Activated T-helper 17 cell treated with anti-CD3 and anti-CD28 coated beads, Interleukin-2, amount 50 U/mL, for 72 hours (primary cell): ENCODE measurements at regions not wholly inside any gene's neighbourhood (a gene's known extent, or its start where the extent isn't known, plus 50 kb on each side); places are given as distances from the start of the nearest gene placed in this dataset.

Experiments
- ATAC-seq: fragments of 150-1000 bp; cut with Tn5 transposase; replicated peaks from 2 replicates; pipeline ENCODE4 v1.10.0; 2021; ENCODE audit warnings: mild to moderate bottlenecking, moderate library complexity
- H3K27ac Mint-ChIP-seq: one replicate; pipeline ENCODE4 v1.8.0; 2022; ENCODE audit warnings: mixed read lengths
- H3K27me3 Mint-ChIP-seq: one replicate; pipeline ENCODE4 v1.8.0; 2022; ENCODE audit warnings: mixed read lengths
- H3K36me3 Mint-ChIP-seq: one replicate; pipeline ENCODE4 v1.8.0; 2022; ENCODE audit warnings: low read depth, mild to moderate bottlenecking, mixed read lengths
- H3K4me1 Mint-ChIP-seq: one replicate; pipeline ENCODE4 v1.8.0; 2022; ENCODE audit warnings: mixed read lengths
- H3K4me3 Mint-ChIP-seq: one replicate; pipeline ENCODE4 v1.8.0; 2022; ENCODE audit warnings: mild to moderate bottlenecking, mixed read lengths
- H3K9me3 Mint-ChIP-seq: one replicate; pipeline ENCODE4 v1.8.0; 2022; ENCODE audit warnings: mixed read lengths

DNA sequence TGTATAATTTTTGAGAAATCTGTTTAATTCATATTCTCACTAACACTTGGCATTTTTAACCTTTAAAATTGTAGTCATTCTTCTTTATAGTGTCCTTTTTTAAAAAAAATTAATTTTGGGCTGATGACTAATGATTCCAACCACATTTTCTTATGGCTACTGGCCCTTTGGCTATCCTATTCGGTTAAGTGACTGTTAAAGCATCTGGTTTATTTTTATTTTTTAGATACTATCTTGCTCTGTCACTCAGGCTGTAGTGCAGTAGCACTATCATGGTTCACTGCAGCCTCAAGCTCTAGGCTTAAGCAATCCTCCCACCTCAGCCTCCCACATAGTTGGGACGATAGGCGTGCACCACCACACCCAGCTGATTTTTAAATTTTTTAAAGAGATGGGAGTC lies 723.2 kb upstream of the CXADR start:
- Mint-ChIP-seq H3K27me3 (no peaks in the 10 kb centered on the region), H3K4me3 (no peak overlapping the region), H3K36me3 (no peaks in the 10 kb centered on the region), H3K9me3 (peaks cover 7% of the 10 kb centered on the region), H3K4me1 (no peaks in the 10 kb centered on the region), H3K27ac (no peak overlapping the region)
- no peak for ATAC-seq

DNA sequence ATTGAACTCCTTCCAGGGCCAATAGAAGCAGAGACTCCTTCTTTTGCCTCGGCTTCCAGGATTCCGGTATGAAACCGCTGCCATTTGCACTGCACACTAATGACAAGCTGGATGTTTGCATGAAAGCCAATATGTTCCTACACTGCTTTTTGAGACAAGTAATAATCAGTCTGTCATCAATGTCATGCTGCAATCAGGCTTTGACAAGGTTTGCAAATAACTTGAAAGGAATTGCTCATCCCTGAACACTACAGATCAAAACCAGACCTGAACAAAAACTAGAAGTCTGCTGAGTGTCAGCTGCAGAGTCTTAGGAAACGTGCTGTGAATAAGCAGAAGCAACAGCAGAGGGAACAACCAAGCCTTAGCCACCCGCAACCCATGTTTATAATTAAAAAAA lies 720.7 kb upstream of the CXADR start:
- Mint-ChIP-seq H3K4me1 (no peaks in the 10 kb centered on the region), H3K27me3 (no peaks in the 10 kb centered on the region), H3K9me3 (peaks cover 3% of the 10 kb centered on the region), H3K4me3 (no peak overlapping the region), H3K36me3 (no peaks in the 10 kb centered on the region), H3K27ac (no peak overlapping the region)
- no peak for ATAC-seq

- H3K27me3 Mint-ChIP-seq = no peaks in the 10 kb centered on the region
- H3K9me3 Mint-ChIP-seq = peaks cover 3% of the 10 kb centered on the region
- no peak for ATAC-seq
- H3K36me3 Mint-ChIP-seq = no peaks in the 10 kb centered on the region
- H3K4me3 Mint-ChIP-seq = no peak overlapping the region
- H3K4me1 Mint-ChIP-seq = no peaks in the 10 kb centered on the region
- no peak overlapping the region for H3K27ac Mint-ChIP-seq
These were observed 717.9 kb upstream of the CXADR start for GRCh38 chr21:16794950-16795349.

- H3K27ac Mint-ChIP-seq = no peak overlapping the region
- peaks cover 8% of the 10 kb centered on the region for H3K9me3 Mint-ChIP-seq
- H3K27me3 Mint-ChIP-seq = no peaks in the 10 kb centered on the region
- H3K36me3 Mint-ChIP-seq = no peaks in the 10 kb centered on the region
- H3K4me1 Mint-ChIP-seq = no peaks in the 10 kb centered on the region
- ATAC-seq = no peak
- H3K4me3 Mint-ChIP-seq = no peak overlapping the region
These were observed 716.1 kb upstream of the CXADR start for GRCh38 chr21:16796776-16797175.

DNA sequence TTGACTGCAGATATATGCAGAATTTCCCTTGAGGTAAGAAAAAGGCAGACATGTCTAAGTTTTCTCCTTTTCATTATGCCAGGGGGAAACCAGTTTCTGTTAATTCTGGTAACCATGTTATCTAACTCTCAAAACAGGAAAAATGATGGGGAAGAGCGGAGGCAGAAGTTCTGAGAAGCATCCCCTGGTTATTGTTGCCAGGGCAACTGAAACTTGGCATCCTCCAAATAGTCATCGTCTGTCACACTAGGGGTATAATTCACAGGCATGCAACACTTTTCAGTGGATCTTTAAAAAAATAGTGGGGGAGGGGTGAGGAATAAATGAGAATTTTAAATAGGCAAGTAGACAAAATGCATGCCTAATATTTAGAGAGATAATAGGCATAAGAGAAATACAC lies 715.3 kb upstream of the CXADR start:
- no peaks in the 10 kb centered on the region for H3K36me3 Mint-ChIP-seq
- no peak overlapping the region for H3K4me3 Mint-ChIP-seq
- H3K27me3 Mint-ChIP-seq = no peaks in the 10 kb centered on the region

DNA sequence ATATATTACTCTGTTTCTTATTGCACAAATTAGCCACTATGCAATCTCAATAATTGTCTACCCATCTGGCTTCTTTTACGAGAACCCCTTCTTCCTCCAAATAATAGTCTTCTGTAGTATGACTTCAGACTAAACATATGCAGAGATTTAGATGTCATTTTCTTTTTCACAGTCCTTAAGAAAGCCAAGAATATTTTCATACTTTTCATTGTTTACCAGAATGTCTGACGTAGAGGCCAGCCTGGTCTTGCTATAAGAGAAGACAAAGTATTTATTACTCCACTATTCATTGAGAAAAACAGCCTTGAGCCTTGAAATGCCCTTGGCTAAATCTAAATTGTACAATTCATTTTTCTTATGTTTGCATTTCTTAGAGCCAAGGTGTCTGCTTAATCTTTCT lies 714.9 kb upstream of the CXADR start:
- ATAC-seq = no peak
- Mint-ChIP-seq H3K27ac (no peak overlapping the region), H3K9me3 (peaks cover 8% of the 10 kb centered on the region), H3K27me3 (no peaks in the 10 kb centered on the region), H3K4me3 (no peak overlapping the region), H3K4me1 (no peaks in the 10 kb centered on the region), H3K36me3 (no peaks in the 10 kb centered on the region)

More for the DNA sequence above, 715.3 kb upstream of the CXADR start:
- no peak for ATAC-seq
- no peak overlapping the region for H3K27ac Mint-ChIP-seq
- peaks cover 8% of the 10 kb centered on the region for H3K9me3 Mint-ChIP-seq
- no peaks in the 10 kb centered on the region for H3K4me1 Mint-ChIP-seq

DNA sequence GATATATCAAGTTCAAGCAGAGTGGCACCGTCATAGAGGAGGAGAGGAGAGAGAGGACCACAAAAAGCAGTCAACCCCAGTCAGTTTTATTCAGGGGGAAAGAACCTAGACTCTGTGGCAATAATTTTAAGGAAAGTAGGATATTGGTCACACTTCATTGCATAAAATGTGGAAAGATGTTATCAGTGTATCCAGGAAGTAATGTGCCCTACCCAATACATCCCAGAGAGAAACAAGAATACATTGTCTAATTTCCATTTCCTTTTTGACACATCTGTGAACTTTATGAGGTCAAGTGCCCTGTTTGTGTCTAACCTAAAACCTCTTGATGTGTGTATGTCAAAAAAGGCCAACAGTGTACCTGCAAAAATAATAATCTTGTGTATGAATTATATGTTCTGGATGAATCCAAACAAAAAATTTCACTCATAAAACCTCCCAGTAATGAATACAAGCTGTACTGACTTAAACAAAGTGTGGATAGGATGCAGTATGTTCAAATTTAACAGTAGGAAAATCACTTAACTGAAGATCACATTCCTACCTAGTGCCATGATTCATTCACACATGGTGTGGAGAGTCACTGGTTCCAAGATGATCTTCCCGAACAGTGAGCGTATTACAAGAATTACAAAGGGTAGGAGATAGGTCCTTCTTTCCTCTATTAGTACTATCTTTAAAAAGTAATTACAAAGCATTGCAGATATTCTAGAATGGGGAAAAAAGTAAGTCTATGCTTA lies 712.1 kb upstream of the CXADR start:
- H3K9me3 Mint-ChIP-seq = peaks cover 13% of the 10 kb centered on the region
- ATAC-seq = no peak
- no peaks in the 10 kb centered on the region for H3K4me1 Mint-ChIP-seq
- no peaks in the 10 kb centered on the region for H3K27me3 Mint-ChIP-seq
- no peak overlapping the region for H3K27ac Mint-ChIP-seq
- no peaks in the 10 kb centered on the region for H3K36me3 Mint-ChIP-seq
- no peak overlapping the region for H3K4me3 Mint-ChIP-seq

- Mint-ChIP-seq H3K4me1 (no peaks in the 10 kb centered on the region), H3K36me3 (no peaks in the 10 kb centered on the region), H3K4me3 (no peak overlapping the region), H3K9me3 (peaks cover 9% of the 10 kb centered on the region), H3K27me3 (no peaks in the 10 kb centered on the region), H3K27ac (no peak overlapping the region)
- ATAC-seq = no peak
These were observed 701.8 kb upstream of the CXADR start for GRCh38 chr21:16811011-16811410.

DNA sequence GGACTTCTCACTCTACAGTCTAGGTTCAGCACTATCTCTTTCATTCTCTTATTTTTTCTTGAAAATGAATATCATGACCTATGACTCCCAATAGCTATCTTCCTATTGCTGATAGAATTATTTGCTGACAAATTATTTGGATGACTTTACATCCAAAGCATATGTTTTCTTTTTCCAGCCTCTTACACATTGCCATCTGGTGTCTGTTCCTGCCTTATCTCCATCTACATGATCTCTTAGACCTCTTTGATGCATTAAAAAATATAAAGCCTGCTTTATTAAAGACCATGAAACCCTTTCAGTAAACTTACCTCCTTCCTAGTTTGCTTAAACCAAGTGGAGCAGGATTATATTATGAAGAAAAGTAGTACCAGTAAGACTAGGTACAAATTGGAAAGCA lies 700.9 kb upstream of the CXADR start:
- H3K36me3 Mint-ChIP-seq = no peaks in the 10 kb centered on the region
- H3K27ac Mint-ChIP-seq = no peak overlapping the region
- no peaks in the 10 kb centered on the region for H3K4me1 Mint-ChIP-seq
- no peak overlapping the region for H3K4me3 Mint-ChIP-seq
- H3K27me3 Mint-ChIP-seq = no peaks in the 10 kb centered on the region
- H3K9me3 Mint-ChIP-seq = peaks cover 9% of the 10 kb centered on the region
- ATAC-seq = no peak

DNA sequence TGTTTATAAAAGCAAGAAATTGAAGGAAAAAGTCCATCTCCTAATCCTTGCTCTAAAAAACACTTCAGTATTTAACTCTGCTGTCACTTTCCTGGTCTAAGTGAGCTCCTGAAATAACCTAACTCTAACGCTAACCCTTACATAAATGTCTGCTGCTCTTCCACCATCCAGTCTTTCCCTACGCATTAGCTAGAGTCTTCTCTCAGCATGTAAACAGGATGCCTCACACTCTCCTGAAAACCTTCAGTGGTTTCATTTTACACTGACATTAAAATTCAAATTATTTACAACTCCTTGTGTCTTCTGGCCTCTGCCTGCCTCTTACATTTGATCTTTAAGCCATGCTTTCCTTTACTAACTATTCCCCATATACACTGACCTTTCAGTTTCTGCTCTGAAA lies 697.6 kb upstream of the CXADR start:
- no peak overlapping the region for H3K4me3 Mint-ChIP-seq
- H3K4me1 Mint-ChIP-seq = no peaks in the 10 kb centered on the region
- H3K9me3 Mint-ChIP-seq = peaks cover 5% of the 10 kb centered on the region
- no peaks in the 10 kb centered on the region for H3K36me3 Mint-ChIP-seq
- H3K27ac Mint-ChIP-seq = no peak overlapping the region
- H3K27me3 Mint-ChIP-seq = no peaks in the 10 kb centered on the region
- no peak for ATAC-seq

- no peak for ATAC-seq
- Mint-ChIP-seq H3K27me3 (no peaks in the 10 kb centered on the region), H3K9me3 (peaks cover 14% of the 10 kb centered on the region), H3K27ac (no peak overlapping the region), H3K4me3 (no peak overlapping the region), H3K36me3 (no peaks in the 10 kb centered on the region), H3K4me1 (no peaks in the 10 kb centered on the region)
These were observed 691.3 kb upstream of the CXADR start for GRCh38 chr21:16821588-16821987.

GRCh38 chr21:16829532-16829931 lies 683.3 kb upstream of the CXADR start:
- H3K27ac Mint-ChIP-seq = no peak overlapping the region
- no peaks in the 10 kb centered on the region for H3K27me3 Mint-ChIP-seq
- H3K36me3 Mint-ChIP-seq = no peaks in the 10 kb centered on the region
- H3K4me3 Mint-ChIP-seq = no peak overlapping the region
- no peaks in the 10 kb centered on the region for H3K4me1 Mint-ChIP-seq
- no peak for ATAC-seq
- peaks cover 22% of the 10 kb centered on the region for H3K9me3 Mint-ChIP-seq

DNA sequence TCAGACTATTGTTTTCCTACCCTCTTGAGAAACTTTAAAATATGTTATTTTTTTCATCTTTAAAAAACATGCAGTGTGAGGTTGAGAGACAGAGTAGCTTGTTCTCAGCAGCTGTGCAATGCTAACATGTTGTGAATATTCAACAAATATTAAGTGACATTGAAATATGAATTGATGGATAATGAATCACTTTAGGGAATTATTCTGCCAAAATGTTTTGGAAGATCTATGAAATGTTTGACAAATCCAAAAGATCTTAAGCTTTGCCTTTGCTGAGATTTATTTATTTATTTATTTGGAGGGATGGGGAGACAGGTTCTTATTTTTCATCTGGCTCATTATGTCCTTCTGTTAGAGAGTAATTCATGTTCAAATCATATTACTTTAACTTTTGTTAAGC lies 680.1 kb upstream of the CXADR start:
- Mint-ChIP-seq H3K27me3 (no peaks in the 10 kb centered on the region), H3K36me3 (no peaks in the 10 kb centered on the region), H3K4me1 (no peaks in the 10 kb centered on the region), H3K27ac (no peak overlapping the region), H3K9me3 (peaks cover 8% of the 10 kb centered on the region), H3K4me3 (no peak overlapping the region)
- ATAC-seq = no peak

GRCh38 chr21:16834791-16835190 lies 678.1 kb upstream of the CXADR start:
- Mint-ChIP-seq H3K36me3 (no peaks in the 10 kb centered on the region), H3K27ac (no peak overlapping the region), H3K4me1 (no peaks in the 10 kb centered on the region), H3K27me3 (no peaks in the 10 kb centered on the region), H3K9me3 (peaks cover 4% of the 10 kb centered on the region), H3K4me3 (no peak overlapping the region)
- no peak for ATAC-seq

GRCh38 chr21:16837321-16837720 lies 675.5 kb upstream of the CXADR start:
- H3K4me1 Mint-ChIP-seq = no peaks in the 10 kb centered on the region
- no peaks in the 10 kb centered on the region for H3K27me3 Mint-ChIP-seq
- H3K36me3 Mint-ChIP-seq = no peaks in the 10 kb centered on the region
- ATAC-seq = no peak
- no peaks in the 10 kb centered on the region for H3K9me3 Mint-ChIP-seq
- no peak overlapping the region for H3K4me3 Mint-ChIP-seq
- H3K27ac Mint-ChIP-seq = no peak overlapping the region

- no peak for ATAC-seq
- Mint-ChIP-seq H3K27ac (no peak overlapping the region), H3K4me1 (no peaks in the 10 kb centered on the region), H3K9me3 (no peaks in the 10 kb centered on the region), H3K4me3 (no peak overlapping the region), H3K36me3 (no peaks in the 10 kb centered on the region), H3K27me3 (no peaks in the 10 kb centered on the region)
These were observed 675.1 kb upstream of the CXADR start for GRCh38 chr21:16837721-16838120.
